ENCODE measurements at regions not wholly inside any gene's neighbourhood (a gene's known extent, or its start where the extent isn't known, plus 50 kb on each side); places are given as distances from the start of the nearest gene placed in this dataset.
A peak's percentile ranks its signal among the peaks of the same experiment; 100 is the strongest.

DNA sequence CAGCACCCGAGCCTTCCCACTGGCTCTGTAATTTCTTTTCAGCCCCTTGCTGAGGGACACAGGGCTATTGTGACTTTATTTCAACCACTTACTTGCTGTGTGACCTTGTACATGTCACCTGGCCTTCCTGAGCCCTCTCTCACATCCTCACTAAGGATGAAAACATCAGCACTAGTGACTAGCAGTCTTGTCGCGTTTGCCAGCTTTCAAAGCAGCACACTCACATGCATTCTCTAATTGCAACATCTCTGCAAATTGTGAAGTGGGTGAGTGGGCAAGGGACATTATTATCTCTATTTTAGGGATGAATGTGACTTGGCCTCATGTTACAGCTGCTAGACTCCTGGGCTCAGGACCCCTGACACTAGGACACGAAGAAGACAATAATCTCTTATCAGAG, 144.5 kb downstream of the SEC61B start:
- DNase-seq = no peak

DNA sequence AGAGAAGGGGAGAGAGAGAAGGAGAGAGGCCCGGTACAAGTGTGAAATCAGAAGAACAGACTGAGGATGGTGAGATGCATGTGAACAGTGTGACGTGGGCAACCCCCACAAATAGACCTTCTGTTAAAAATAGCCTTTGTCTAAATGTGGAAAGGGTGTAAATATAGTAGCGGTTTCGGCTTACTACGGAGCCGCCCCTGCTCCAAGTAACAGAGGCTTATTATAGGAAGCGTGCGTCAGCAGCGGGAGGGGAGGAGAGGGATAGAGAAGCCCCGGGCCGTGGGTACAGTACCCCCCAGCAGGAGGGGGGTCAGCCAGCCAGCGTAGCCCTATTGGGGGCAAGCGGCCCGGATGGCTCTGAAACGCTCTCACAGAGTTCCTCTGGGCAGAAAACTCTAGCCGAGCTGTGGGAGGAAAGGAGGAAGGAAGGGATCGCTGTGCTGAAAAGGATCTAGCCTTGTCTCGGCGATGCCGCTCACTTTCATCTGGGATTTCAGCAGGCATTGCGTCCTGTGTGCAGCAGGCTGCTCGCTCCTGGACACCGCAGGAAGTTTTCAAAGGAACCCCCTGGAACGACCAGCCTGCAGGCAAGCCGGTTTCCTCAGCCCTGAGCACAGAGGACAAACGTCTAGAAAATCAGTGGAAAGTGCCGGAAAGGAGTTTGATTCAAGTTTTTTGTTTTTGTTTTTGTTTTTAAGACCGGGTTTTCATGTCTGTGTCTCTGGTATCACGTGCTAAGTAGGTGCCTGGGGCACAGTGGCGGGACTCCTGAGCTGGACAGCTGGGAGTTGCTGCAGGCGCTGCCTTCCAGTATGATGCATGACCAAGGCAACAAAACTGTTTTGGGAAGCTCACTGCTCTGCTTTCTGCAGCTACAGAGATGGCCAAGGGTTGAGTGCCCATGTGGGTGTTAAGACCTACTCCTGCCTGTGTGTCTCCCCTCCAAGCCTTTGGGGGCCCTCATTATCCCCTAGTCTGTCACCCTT, 146.6 kb downstream of the SEC61B start:
- no peak for DNase-seq

DNA sequence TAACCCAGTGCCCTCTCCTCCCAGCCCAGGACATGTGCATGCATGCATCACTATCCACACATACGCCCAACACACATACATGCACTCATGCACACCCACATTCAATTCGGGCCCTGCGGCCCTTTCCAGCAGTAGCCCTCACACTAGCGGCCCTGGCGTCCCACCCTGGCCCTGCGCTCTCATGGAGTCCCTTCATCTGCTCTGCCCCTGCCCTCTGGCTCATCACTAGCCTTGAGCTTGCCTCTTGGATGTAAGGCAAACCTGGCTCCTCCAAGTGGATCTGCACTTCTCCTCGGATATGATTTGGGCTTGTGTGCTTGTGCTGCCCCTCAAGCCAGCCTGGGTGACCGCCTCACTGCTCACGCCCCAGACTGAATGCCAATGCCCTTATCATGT, 147.2 kb downstream of the SEC61B start:
- no peak for DNase-seq

DNA sequence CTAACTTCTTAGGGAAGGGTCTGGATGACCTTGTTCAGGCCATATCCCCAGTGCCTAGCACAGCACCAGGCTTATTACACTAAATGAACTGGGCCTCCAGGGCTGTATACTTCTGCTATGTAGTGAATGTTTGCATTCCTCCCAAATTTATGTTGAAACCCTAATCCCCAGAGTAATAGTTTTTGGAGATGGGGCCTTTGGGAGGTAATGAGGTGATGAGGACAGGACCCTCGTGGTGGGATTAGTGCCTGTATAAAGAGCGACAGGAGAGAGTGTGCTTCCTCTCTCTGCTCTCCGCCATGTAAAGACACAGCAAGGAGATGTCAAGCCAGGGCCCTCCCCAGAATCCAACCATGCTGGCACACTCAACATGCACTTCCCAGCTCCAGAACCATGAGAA, 148.3 kb downstream of the SEC61B start:
- no peak for DNase-seq

DNA sequence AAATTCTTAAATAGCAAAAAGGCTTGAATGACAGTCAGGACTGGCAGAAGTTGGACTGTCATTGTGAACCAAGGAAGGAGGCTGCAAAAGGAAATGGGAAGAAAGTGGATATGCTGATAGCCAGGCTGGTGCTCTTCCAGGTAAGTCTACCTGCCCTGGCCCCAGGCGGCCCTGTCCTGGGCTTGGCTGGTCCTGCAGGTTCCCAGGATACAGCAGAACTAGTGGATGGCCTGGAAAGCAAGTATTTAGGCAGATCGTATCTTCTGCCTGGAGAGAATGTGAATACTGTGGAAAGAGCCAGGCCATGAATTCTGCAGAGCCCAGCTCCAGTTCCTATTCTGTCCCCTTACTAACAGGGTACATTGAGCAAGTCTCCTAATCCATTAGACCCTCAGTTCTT, 149.3 kb downstream of the SEC61B start:
- DNase-seq = no peak

DNA sequence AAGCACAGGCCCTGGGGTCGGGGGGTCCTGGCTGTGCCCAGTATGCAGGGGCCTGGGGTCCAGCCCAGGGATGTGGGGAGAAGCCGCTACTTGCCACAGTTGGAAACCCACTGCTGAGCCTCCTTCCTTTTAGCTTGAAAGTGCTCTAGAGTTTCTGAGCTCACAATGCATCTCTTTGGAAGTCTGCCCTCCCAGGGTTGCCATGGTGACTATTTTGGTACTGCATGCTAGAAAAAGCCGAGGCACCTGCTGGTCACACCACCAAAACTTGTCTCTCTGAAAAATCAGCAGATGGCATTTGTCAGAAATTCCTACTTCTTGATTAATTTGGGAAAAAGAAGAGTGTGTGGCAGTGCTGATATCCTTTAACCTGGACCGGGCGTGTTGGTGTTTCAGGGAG, 151.8 kb downstream of the SEC61B start:
- DNase-seq = peak; percentile 47

DNA sequence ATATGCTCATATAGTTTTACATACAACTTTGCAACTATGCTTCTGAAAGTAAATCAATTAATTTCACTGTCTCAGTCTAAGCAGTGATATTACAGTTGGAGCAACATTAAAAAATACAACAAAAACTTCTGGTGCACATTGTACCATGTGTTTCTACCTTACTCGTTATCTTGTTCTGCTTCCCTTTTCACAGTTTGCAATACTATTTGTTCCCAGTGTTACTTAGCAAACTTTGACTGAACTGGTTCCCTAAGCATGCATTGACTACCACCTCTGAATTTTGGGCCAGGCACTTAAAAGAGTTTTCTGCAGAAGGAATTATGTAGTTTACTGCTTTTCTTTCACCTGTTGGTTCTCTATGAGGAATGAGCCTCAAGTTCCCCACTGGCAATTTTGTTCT, 152.7 kb downstream of the SEC61B start:
- DNase-seq = no peak

DNA sequence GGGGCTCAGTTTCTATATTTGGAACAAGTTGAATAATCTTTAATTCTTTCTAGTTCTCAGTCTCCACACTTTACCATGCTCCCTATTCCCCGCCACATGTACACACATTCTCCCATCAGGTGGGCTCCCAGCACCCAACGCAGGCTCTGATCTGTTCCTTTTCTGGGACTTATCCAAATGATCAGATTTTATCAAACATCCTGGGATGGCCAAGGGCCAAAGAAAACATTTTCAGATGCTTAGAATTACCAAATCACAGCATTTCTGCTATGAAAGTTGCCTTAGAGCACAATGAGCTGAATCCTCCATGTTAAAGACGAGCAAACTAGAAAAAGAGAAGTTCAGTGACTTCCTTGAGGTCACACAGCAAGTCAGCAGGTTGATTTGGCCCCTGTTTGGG, 153.4 kb downstream of the SEC61B start:
- DNase-seq = no peak

DNA sequence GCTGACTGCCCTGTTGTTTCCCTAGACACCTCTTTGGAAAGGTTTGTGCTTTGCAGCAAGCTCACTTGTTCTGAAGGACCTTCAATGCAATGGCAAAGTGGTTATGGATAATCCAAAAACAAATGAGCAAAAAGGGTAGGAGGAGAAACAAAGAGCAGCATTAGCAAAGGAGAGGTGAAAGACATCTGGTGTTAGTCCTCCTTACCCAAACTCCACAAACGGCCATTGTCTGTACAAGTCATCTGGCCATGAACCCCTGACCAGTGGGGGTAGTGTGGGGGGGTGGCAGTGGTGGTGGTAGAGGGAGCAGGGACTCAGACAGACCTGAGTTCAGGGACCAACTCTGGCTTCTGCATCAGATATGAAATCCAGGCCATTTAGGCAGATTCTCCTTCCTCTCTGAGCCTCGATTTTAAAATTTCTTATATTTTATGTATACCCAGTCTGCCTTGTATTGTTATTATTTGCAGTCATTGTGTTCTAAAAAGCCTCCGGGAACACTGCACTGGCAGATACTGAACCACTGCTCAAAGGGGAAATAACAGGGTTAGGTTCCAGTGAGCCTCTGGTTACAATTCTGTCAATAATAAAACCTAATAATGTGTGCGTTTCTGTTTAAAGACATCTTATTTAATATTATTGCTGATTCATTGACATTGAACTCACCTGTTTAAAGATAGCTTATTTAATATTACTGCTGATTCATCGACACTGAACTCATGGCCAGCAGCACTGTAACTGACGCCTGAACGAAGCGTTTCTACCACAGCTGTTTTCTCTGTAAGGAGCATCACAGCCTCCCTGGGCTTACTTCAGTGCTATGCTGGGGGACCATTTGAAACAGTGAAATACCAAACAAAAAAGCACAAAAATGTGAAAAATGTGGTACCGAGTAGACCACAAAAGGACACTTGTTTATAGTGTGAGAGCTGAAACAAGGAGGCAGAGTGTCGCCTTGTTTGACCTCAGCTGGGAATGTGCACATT, 156.0 kb downstream of the SEC61B start:
- no peak for DNase-seq

DNA sequence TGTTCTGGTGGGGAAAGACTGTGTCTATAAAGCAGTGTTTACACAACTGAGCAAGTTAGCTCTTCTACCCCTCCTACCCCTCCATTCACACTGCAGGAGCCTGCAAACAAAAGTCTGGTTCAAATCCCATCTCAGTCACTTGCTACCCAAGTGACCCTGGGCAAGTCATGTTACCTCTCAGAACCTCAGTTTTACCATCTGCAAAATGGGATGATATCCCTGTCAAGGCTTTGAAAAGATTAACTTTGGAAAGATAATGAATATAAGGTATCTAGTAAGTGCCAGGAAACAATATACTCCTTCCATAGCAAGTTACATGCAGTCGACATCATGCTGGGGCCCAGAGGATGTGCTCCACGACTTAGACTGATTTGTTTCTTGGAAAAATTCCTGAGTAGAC, 161.5 kb downstream of the SEC61B start:
- DNase-seq = no peak

DNA sequence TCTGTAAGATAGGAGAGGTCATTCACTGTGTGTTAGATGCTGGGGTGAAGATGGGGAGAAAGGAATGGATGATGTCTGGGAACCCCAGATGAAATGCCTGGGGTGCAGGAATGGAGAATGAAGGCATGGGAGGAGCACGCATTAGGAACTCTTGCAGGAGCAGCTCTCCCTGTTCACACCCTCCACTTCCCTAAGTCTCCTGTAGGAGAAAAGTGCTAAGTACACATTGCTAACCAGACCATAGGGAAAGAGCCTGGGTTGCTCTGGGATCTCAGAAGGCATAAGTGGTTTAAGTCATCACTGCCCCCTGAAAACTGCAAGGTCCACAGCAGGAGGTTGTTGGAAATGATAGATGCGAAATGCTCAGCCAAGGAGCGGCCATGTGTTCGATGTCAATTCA, 163.1 kb downstream of the SEC61B start:
- peak; percentile 76 for DNase-seq

DNA sequence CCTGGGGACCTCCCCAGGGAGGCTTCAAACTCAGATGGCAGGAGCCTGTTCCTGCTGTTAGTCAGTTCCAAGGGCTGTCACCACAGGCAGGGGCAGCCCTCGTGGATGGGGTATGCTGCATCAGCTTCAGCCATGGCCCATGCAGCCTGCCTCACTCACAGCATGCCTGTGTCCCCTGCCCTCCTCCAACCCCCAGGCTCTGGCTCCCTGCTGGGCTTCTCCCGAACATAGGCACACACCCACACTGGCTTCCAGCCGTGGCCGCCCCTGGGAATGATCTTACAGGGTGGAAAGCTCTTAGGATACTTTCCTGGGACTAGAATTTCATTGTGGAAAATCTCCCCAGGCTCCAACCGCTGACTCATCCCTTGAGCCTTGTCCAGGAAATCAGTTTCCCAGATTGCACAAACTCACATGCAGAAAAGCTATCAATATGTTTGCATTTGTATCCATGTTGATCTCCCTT, 163.8 kb downstream of the SEC61B start:
- peak; percentile 83 for DNase-seq

DNA sequence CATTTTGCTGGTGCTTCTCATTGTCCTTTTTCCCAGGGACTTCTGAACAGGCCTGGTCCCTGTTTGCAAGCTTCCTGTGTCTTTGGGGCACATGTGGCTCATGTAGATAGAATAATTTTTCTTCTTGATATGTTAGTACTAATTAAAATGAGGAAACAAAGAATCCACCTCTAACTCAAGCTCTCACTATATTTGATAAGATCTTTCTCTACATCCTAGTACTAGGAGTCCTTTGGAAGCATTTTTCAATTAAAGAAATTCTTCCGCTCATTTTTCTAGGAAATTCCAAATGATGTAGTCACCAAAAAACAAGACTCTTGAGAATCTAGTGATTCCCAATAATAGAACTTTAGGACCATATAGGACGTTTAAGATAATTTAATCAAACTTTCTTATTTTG, 165.3 kb downstream of the SEC61B start:
- no peak for DNase-seq

DNA sequence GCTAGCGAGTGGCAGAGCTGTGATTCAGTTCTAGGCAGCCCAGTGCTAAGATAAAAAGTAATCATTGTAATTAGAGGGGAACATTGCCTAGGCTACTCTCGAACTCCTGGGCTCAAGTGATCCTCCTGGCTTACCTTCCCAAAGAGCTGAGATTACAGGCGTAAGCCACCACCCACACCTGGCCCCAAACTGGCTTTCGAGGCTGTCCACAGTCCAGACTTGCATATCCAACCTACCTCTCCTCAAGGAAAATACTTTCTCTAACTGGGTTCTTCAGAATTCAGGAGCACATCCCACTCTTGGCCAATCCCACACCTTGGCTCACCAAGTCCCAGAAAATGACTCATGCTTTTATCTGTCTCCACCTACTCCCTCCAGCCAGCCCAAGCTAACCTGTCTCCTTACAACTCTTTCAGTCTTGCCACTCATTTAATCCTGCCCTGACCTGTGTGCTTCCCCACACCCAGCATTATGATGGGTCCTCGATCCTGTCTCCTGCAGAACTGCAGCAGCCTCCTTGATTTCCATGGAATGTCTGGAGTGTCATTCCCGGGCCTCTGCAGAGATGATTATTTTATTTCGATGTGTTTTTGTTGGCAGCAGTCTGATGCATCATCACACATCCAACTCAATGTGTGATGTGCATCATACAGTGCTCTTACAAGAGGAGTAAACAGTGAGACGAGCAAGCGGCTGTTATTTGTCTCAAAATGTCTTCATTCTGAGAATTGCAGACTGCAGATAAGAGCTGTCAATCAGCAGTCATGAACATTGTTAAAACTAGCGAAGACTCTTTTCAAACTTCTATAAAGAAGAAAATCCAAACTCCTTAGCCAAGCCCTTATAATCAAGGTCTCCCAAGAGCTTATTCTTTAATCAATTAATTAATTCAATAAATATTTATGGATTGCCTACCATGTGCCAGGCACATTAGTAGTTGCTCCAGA, 167.3 kb downstream of the SEC61B start:
- DNase-seq = no peak

DNA sequence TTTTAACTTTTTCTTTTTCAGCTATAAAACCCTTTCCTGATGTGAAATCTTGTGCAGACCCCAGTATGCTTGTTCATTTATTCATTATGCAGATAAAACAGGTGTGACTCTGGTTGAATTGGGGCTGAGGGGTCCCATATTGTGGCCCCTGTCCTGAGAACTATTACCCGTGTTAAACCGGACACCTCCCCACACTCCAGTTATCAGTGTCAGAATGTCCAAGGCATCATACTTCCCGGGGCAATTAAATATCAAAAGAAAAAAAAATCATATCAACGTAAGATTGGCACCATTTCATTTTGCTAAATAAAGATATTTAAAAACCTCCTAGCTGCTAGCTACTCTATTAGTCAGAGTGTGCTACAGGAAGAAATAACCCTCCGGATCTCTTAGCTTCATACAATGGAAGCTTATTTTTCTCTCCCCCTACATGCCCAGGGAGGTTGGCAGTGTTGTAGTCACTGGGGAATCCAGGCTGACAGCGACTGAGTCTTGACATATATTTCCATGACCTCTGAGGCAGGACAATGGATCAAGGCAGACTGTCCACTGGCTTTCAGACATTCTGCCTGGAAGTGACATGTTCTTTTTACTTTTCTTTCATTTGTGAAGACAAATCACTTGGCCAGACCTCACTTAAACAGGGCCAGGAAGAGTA, 170.0 kb downstream of the SEC61B start:
- no peak for DNase-seq

DNA sequence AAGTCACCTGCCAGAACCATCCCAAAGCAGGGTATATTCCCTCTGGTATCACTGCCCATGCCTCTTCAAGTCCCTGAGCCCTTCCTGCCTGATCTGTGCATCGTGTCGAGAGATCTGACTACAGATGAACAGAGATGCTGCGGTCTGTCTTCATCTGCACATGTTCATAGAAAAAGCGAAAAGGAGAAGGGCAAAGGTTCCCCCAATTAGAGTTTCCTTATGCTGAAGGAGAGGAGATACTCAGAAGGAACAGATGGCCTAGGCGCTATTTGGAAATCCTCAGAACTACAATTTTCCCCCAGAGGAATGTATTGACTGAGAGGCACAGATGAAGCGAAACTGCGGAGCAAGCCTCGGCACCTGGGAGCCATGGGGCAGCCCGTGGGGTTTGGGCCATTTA, 170.9 kb downstream of the SEC61B start:
- peak; percentile 88 for DNase-seq

DNA sequence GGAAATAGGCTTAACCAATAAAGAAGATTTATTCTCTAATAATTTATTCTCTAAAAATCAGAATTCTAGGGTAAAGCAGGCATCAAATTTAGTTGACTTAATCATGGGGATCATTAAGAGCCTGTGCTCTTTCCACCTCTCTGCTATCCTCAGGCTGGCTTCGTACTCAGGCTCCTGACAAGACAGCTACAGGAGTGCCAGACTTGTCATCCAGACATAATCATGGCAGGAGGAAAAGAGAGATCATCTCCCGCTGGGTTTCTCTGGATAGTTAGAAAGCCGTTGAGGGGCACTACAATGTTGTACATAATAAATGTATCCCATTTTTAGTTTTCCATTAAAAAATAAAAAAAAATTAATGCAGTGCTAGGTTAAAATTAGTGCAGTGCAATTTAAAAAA, 171.9 kb downstream of the SEC61B start:
- no peak for DNase-seq

DNA sequence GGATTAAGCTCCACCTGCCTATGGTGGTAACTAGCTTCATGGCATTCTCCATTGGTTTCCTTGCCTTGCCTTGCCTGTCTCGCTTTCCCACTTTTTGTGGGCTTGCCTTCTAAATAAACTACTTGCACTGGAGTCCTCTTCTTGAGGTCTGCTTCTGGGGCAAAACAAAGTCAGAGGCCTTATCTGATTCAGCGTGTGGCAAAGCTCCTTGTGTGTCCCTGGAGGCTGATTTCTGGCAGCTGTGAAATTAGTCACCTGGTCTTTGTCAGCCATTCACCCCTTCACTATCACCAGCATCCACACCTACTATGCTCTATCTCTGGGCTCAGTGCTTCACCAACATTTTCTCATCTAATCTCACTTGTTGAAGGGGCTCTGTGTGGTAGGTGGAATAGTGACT, 176.2 kb downstream of the SEC61B start:
- DNase-seq = peak; percentile 58

DNA sequence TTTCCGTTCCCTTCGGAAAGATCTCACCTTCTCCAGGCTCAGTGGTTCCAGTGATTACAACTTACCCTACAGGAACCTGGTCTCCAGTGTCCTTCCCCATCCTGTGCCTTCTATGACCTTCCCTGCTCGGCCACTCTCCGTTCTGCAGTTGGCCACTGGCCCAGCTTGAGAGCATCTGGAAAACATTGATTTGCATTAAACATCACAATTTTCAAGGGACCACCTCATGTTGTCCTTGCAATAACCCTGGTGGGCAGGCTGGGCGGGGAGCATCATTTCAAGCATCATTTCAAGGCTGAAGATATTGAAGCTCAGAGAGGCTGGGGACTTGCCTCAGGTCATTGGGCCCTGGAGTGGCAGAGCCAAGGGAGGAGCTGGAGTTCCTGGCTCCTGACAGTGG, 177.4 kb downstream of the SEC61B start:
- no peak for DNase-seq

DNA sequence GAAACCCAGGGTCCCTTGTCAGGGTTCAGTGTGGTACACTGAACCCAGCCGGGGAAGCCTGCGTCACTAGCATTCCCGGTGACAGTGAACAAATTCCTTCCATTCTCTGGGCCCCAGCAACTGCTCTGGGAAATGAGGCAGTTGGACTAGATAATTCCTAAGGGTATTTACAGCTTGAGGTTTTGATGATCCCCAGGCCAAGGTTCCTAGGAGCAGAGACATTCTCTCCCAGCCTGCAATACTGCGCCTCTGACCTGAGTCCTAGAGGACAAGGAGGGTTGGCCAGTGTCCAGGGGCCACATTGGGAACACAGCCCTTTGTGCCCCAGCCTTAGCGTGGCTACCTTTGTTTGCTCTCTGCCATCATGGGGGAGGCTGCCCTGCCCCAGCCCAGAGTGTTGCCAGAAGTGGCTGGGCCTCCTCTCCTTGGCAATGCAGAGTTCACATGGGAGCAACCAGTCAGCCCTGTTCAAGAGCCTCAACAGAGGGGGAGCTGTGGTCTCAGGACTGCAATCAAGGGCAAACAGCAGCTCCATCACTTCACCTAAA, 178.2 kb downstream of the SEC61B start:
- no peak for DNase-seq

DNA sequence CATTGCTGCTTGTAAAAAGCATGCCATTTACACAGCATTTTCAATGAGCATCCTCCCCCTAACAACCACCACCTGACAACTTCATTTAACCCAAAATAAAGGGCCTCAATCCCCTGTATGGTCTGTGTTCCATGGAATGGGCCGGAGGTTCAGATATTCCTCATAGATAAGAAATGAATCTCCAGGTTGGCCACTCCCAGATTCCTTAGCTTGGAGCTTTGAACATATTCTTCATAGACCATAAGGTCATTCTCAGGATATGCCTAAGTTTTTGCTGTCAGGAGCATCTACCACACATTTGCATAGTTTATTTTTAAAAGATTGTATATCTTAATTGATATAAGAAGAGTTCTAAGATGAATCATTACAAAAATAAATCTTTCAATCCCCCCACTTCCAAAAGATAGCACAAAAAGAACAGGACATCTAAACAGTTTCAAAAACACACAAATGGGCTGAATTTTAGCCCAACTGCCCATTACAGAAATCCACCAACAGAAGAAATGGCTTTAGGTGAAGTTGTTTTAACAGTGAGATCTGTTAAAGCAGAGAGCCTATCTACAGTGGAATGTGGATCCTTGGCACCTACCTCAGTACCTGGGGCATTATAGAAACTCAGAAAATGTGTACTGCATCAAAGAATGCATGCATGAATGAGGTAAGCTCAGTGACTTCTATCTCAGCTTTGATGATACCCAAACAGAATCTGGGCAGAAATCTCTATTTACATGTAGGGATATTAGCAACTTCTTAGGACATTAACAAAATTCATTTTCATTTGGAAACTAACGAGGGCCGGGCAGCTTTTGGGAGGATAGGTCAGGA, 179.8 kb downstream of the SEC61B start:
- DNase-seq = no peak

Data from NCI-H2171 treated with DMSO at 0.1 percent for 48 hours (cell line).